Sigmoid colon (tissue), 6 donors: ENCODE measurements at regions not wholly inside any gene's neighbourhood (a gene's known extent, or its start where the extent isn't known, plus 50 kb on each side); places are given as distances from the start of the nearest gene placed in this dataset.

Source experiments
- DNase-seq: peaks from one replicate; pipeline ENCODE4 v3.0.0-alpha.2; 2019
- H3K27ac ChIP-seq, 4 donors: fragments of 200-600 bp; sonication (generic); one replicate each; pipeline ENCODE4 v1.5.1; 2016 to 2019; ENCODE audit warnings: mild to moderate bottlenecking in 1 of 4
- H3K27me3 ChIP-seq, 3 donors: fragments of 200-600 bp; sonication (generic); one replicate each; pipeline ENCODE4 v1.5.1; 2019; ENCODE audit warnings: mild to moderate bottlenecking in 1 of 3
- H3K36me3 ChIP-seq, 4 donors: fragments of 200-600 bp; sonication (generic); one replicate each; pipeline ENCODE4 v1.5.1; 2016 to 2019
- H3K4me1 ChIP-seq, 4 donors: fragments of 200-600 bp; sonication (generic); one replicate each; pipeline ENCODE4 v1.5.1; 2017 to 2019
- H3K4me3 ChIP-seq, 4 donors: fragments of 200-600 bp; sonication (generic); one replicate each; pipeline ENCODE4 v1.5.1; 2017 to 2019; ENCODE audit warnings: mild to moderate bottlenecking in 2 of 4, moderate library complexity in 1 of 4
- H3K9me3 ChIP-seq, 4 donors: fragments of 200-600 bp in 3 of 4; sonication (generic) in 3 of 4; one replicate each; pipeline versions ENCODE4 v1.5.1 to v1.6.1; 2013 to 2019
- CTCF ChIP-seq, 4 experiments: fragments of 450-650 bp in 3 of 4; fragments of 200-600 bp in 1 of 4; IDR thresholded peaks; one replicate each; pipeline ENCODE4 v1.5.1; 2016 to 2019; ENCODE audit warnings: antibody characterized with exemption in 4 of 4, mild to moderate bottlenecking in 3 of 4, moderate library complexity in 2 of 4
- EP300 ChIP-seq, 4 donors: sonication (generic); formaldehyde crosslinking; IDR thresholded peaks; one replicate each; pipeline ENCODE4 v1.6.1; 2017; ENCODE audit warnings: antibody characterized with exemption in 4 of 4
- POLR2A ChIP-seq, 2 donors: fragments of 450-650 bp; IDR thresholded peaks; one replicate each; pipeline ENCODE4 v1.6.1; 2016; ENCODE audit warnings: antibody characterized with exemption in 2 of 2, mild to moderate bottlenecking in 2 of 2, moderate library complexity in 2 of 2
- POLR2AphosphoS5 ChIP-seq, 4 donors: sonication (generic); formaldehyde crosslinking; IDR thresholded peaks; one replicate each; pipeline ENCODE4 v1.6.1; 2017; ENCODE audit warnings: antibody characterized with exemption in 4 of 4
- WGBS, 2 donors: extraction: QIAGEN DNeasy Blood & Tissue Kit; methylation state at CpG; one replicate each; pipeline ENCODE4 v1.1.7; 2013; 5-methylcytosine and 5-hydroxymethylcytosine counted together
- intact Hi-C: fragments of 100-400 bp; cut with DNase I; formaldehyde crosslinking; loops from one replicate; pipeline ENCODE4 v1.15.1; 2023
- donor health status: healthy with polysubstance abuse.
- donor health status: healthy.

- 64 to 86% methylated on average over 2 of the region's 2 CpGs for WGBS, 2 donors
- peaks cover 0 to under 1% (median 0%) of the 10 kb centered on the region in 4 donors for H3K9me3 ChIP-seq
- no peak overlapping the region for H3K27ac ChIP-seq
- H3K36me3 ChIP-seq: no peaks in the 10 kb centered on the region
- DNase-seq: no peak
- TF ChIP-seq POLR2A (IDR thresholded peaks at IDR 0.05): no peak
- no peak for TF ChIP-seq CTCF (IDR thresholded peaks at IDR 0.05)
- TF ChIP-seq EP300 (IDR thresholded peaks at IDR 0.05): no peak
- no peak for TF ChIP-seq POLR2AphosphoS5 (IDR thresholded peaks at IDR 0.05)
- no peaks in the 10 kb centered on the region for H3K4me1 ChIP-seq
- H3K27me3 ChIP-seq: no peaks in the 10 kb centered on the region
- no peak overlapping the region for H3K4me3 ChIP-seq
- intact Hi-C loops: no loop called here
These were observed 369.0 kb downstream of the HINT1 start for GRCh38 chr5:130796032-130796431.

- WGBS, 2 donors: 87 to 94% methylated on average over 2 of the region's 2 CpGs
- no peak for TF ChIP-seq CTCF (IDR thresholded peaks at IDR 0.05)
- no peak for TF ChIP-seq POLR2AphosphoS5 (IDR thresholded peaks at IDR 0.05)
- no peak for TF ChIP-seq EP300 (IDR thresholded peaks at IDR 0.05)
- TF ChIP-seq POLR2A (IDR thresholded peaks at IDR 0.05): no peak
- no peaks in the 10 kb centered on the region for H3K9me3 ChIP-seq
- intact Hi-C loops: no loop called here
- H3K27me3 ChIP-seq: no peaks in the 10 kb centered on the region
- no peak overlapping the region for H3K27ac ChIP-seq
- no peak for DNase-seq
- no peak overlapping the region for H3K4me3 ChIP-seq
- no peaks in the 10 kb centered on the region for H3K36me3 ChIP-seq
- H3K4me1 ChIP-seq: no peaks in the 10 kb centered on the region
These were observed 370.0 kb downstream of the HINT1 start for GRCh38 chr5:130795037-130795436.

- Histone ChIP-seq H3K27me3 (no peaks in the 10 kb centered on the region), H3K4me1 (no peaks in the 10 kb centered on the region), H3K27ac (no peak overlapping the region), H3K9me3 (no peaks in the 10 kb centered on the region), H3K4me3 (no peak overlapping the region), H3K36me3 (no peaks in the 10 kb centered on the region)
- no peak for DNase-seq
- TF ChIP-seq POLR2AphosphoS5 (IDR thresholded peaks at IDR 0.05) (no peak), POLR2A (IDR thresholded peaks at IDR 0.05) (no peak), CTCF (IDR thresholded peaks at IDR 0.05) (no peak), EP300 (IDR thresholded peaks at IDR 0.05) (no peak)
- intact Hi-C loops: no loop called here
These were observed 387.3 kb downstream of the HINT1 start for GRCh38 chr5:130777794-130778193.

- no peak for TF ChIP-seq POLR2A (IDR thresholded peaks at IDR 0.05)
- Histone ChIP-seq H3K4me1 (no peaks in the 10 kb centered on the region), H3K9me3 (no peaks in the 10 kb centered on the region), H3K4me3 (no peak overlapping the region), H3K27me3 (no peaks in the 10 kb centered on the region), H3K36me3 (no peaks in the 10 kb centered on the region), H3K27ac (no peak overlapping the region)
- intact Hi-C loops: no loop called here
- 33 to 72% methylated on average over 3 of the region's 3 CpGs for WGBS, 2 donors
- DNase-seq: no peak
These were observed 391.2 kb downstream of the HINT1 start for GRCh38 chr5:130773813-130774212.

GRCh38 chr5:130762031-130762430, 403.0 kb downstream of the HINT1 start:
- Histone ChIP-seq H3K4me1 (no peaks in the 10 kb centered on the region), H3K27me3 (no peaks in the 10 kb centered on the region), H3K9me3 (no peaks in the 10 kb centered on the region), H3K4me3 (no peak overlapping the region), H3K36me3 (no peaks in the 10 kb centered on the region), H3K27ac (no peak overlapping the region)
- no peak for DNase-seq
- 54 to 70% methylated on average over 1 of the region's 1 CpG for WGBS, 2 donors
- intact Hi-C loops: no loop called here
- no peak for TF ChIP-seq EP300 (IDR thresholded peaks at IDR 0.05)
- no peak for TF ChIP-seq CTCF (IDR thresholded peaks at IDR 0.05)
- no peak for TF ChIP-seq POLR2AphosphoS5 (IDR thresholded peaks at IDR 0.05)
- TF ChIP-seq POLR2A (IDR thresholded peaks at IDR 0.05): no peak
